AG09319 (cell line): ENCODE measurements at regions not wholly inside any gene's neighbourhood (a gene's known extent, or its start where the extent isn't known, plus 50 kb on each side); places are given as distances from the start of the nearest gene placed in this dataset.
"Not testable (repeated sequence)": the region's sequence is repeated elsewhere in the genome, so short reads cannot be mapped to it uniquely, and the experiment has no call there.

Experiments
- DNase-seq: peaks from one replicate; pipeline ENCODE4 v3.0.0-alpha.2; 2010; ENCODE audit warnings: low read depth; ENCODE audit errors: extremely low read depth
- TF ChIP-seq, protein P1 (sequence below): IDR thresholded peaks from 2 replicates; pipeline ENCODE4 v1.5.1; 2011; ENCODE audit warnings: low read depth, mild to moderate bottlenecking, inconsistent platforms, low read length, moderate library complexity

DNA sequence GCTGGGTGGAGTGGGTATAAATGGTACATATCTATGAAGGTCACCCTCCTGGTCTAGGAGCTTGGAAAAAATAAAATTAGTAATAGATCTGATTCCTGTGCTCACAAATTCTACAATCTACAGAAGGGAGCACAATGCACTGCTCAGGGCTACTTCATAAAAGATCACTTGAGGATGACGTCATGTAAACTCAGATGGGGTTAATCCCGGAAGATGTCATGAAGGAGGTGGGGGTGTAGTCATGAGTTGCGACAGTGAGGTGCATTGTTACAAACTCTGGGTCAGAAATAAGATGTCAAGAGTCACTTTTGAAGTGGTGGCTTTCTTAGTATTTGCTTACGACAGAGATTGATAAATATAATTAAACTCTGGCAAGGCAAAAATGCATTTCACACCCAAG is 68.2 kb downstream of the LHX9 start:
- no peak for DNase-seq
- TF ChIP-seq, protein P1, sequence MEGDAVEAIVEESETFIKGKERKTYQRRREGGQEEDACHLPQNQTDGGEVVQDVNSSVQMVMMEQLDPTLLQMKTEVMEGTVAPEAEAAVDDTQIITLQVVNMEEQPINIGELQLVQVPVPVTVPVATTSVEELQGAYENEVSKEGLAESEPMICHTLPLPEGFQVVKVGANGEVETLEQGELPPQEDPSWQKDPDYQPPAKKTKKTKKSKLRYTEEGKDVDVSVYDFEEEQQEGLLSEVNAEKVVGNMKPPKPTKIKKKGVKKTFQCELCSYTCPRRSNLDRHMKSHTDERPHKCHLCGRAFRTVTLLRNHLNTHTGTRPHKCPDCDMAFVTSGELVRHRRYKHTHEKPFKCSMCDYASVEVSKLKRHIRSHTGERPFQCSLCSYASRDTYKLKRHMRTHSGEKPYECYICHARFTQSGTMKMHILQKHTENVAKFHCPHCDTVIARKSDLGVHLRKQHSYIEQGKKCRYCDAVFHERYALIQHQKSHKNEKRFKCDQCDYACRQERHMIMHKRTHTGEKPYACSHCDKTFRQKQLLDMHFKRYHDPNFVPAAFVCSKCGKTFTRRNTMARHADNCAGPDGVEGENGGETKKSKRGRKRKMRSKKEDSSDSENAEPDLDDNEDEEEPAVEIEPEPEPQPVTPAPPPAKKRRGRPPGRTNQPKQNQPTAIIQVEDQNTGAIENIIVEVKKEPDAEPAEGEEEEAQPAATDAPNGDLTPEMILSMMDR = no peak

DNA sequence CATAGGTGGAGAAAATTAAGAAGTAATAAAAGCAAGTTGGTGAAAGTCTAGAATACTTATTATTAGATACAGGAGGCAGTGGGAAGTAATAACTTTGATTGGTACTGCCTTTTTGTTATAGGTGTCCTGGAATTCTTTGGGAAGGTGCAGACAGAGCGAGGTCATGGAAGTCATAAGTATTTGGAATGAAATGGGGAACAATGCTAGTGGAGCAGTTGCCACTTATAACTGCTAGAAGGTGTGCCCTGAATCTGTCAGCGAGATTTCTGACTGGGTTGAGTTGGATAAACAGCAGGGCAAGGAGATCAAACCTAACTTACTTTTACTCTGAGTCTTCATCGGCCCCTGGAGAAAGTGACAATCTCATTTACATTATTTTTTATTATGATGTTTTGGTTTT is 69.6 kb downstream of the LHX9 start:
- TF ChIP-seq, protein P1 = no peak

DNA sequence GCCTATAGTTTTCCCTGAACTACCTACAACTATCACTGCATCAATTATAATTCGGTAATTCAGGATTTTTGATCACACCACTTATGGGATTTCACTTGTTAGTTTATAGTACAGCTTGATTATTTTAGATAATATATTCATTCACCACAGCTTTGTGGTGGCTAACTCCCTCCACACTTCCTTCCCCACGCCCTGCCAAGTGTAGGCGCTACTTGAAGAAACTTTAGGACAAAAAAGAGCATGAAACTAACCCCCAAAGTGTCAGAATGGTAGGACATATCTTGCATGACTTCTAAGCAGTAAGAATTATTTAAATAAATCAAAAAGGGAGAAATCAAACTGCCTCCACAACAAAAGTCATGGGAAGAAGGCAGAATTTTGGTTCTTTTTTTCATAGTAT is 70.1 kb downstream of the LHX9 start:
- TF ChIP-seq, protein P1 = no peak
- no peak for DNase-seq

More for the DNA sequence above, 69.6 kb downstream of the LHX9 start:
- DNase-seq = no peak

DNA sequence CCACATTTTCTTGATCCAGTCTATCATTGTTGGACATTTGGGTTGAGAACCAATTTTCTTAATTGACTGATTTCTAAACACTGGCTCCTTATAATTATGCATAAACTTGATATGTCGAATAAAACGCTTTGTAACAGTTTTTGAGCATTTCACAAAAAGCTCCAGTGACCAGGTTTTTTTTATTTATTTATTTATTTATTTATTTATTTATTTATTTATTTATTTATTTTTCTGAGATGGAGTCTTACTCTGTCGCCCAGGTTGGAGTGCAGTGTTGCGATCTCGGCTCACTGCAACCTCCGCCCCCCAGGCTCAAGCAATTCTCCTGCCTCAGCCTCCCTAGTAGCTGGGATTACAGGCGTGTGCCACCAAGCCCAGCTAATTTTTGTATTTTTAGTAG is 71.4 kb downstream of the LHX9 start:
- DNase-seq = not testable (repeated sequence)

DNA sequence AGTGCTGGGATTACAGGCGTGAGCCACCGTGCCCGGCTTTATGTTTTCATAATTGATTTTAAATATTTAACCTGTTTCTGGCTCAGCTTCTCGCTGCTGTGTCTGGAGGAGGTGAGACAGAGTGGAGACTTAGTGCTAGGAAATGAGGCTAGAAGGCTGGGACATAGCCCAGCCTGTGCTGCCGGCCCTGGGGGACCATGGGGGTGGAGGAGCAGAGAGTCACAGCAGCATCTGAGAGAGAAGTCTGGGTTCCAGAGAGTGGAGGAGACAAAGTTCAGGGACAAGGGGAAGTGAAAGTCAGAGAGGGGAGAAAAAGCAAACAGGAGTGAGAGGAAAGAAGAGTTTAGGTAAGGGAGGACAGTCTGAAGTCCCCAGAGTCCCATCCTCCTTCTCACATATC is 71.9 kb downstream of the LHX9 start:
- no peak for DNase-seq

DNA sequence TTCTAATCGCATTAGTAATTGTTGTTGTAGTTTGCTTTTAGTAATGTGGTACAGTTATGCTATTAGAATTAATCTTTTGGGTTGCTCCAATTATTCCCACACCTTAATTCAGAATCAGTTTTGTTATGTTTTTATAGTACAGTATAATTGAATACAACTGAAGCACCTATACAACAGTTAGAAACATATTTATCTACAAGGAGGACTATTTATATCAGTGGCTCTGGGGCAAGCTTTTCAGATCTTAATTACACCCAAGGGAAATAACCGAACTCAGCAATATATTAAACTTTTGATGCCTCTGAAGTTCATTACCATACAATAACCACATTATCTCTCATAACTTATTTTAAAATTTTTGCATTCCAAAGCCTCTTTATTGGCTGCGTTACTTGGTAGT is 74.4 kb downstream of the LHX9 start:
- TF ChIP-seq, protein P1 = no peak
- no peak for DNase-seq

More for the DNA sequence above, 71.9 kb downstream of the LHX9 start:
- TF ChIP-seq, protein P1 = no peak

DNA sequence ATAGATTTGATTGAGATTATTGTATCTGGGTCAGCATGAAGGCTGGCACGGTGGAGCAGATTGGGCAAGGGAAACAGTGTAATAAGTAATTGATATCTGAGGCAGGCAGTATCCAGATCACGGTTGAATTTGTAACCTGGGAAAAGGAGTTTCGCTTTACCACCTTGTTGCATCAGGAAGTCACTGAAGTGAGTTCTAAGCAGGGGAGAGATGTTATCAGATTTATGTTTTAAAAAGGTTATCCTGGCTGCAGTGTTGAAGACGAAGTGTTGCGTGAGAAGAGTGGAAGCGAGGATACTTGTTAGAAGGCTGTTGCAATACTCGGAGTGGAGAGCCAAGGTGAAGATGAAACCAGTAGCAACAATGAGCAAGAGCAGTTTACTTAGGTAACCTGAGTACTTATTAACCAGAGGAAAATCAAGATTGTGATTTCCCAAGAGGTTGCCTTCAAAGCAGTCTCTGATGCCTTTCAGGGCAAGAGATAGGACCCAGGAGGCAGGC is 77.8 kb downstream of the LHX9 start:
- DNase-seq = no peak

More for the DNA sequence above, 77.8 kb downstream of the LHX9 start:
- TF ChIP-seq, protein P1 = no peak
